ENCODE measurements at regions not wholly inside any gene's neighbourhood (a gene's known extent, or its start where the extent isn't known, plus 50 kb on each side); places are given as distances from the start of the nearest gene placed in this dataset.

GRCh38 chr3:74501007-74501406 lies 113.5 kb downstream of the CNTN3 start:
- TF ChIP-seq CTCF (conservative IDR thresholded peaks at IDR 0.05) = no peak
- no peak for TF ChIP-seq EZH2 (IDR thresholded peaks at IDR 0.05; ENCODE audit: low read depth)

Measured in PC-9 (cell line).